ENCODE measurements at regions not wholly inside any gene's neighbourhood (a gene's known extent, or its start where the extent isn't known, plus 50 kb on each side); places are given as distances from the start of the nearest gene placed in this dataset.

DNA sequence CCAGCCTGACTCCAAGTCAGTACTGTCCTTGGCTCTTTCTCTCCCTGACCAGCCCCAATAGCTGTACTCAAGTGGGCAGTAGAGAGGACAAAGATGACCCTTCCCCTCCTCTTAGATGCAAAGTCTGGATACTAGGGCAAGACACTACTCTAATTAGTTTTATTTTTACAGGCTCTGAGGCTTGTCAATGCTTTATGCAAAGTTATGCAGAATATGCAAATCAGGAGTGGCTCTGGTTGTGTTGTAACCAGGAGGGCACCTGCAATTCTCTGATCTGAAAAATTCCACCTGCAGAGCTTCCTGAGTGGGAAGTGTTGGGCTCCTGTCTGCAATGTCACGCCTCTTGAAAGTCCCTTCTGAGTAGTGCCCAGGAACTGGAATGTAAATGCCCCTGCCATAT lies 201.5 kb downstream of the RGS3 start:
- TF ChIP-seq, protein P1, sequence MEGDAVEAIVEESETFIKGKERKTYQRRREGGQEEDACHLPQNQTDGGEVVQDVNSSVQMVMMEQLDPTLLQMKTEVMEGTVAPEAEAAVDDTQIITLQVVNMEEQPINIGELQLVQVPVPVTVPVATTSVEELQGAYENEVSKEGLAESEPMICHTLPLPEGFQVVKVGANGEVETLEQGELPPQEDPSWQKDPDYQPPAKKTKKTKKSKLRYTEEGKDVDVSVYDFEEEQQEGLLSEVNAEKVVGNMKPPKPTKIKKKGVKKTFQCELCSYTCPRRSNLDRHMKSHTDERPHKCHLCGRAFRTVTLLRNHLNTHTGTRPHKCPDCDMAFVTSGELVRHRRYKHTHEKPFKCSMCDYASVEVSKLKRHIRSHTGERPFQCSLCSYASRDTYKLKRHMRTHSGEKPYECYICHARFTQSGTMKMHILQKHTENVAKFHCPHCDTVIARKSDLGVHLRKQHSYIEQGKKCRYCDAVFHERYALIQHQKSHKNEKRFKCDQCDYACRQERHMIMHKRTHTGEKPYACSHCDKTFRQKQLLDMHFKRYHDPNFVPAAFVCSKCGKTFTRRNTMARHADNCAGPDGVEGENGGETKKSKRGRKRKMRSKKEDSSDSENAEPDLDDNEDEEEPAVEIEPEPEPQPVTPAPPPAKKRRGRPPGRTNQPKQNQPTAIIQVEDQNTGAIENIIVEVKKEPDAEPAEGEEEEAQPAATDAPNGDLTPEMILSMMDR (conservative IDR thresholded peaks at IDR 0.05; ENCODE audit: low read depth, low read length) = no peak
- no peak overlapping the region for H3K4me3 ChIP-seq (ENCODE audit: low read length)
- no peak for DNase-seq (ENCODE audit: low read depth)

DNA sequence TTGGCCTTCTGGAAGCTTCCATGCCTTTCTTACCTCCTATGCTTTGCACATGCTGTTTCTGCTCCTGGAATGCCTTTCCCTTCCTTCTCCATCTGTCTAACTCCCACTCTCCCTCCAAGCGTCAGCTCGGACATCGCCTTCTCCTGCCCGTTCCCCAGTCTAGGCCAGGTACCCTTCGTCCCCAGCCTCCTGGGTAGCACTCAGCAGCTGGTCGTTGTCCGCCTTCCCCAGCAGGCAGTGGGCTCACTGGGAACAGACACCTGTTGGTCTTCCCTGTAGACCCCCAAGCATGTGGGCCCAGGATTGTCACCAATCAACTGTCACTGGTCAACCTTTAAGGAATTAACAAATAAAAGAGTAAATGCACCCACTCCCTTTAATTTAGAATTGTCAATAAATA lies 202.2 kb downstream of the RGS3 start:
- TF ChIP-seq, protein P1 (conservative IDR thresholded peaks at IDR 0.05; ENCODE audit: low read depth, low read length) = no peak
- DNase-seq (ENCODE audit: low read depth) = no peak
- H3K4me3 ChIP-seq (ENCODE audit: low read length) = no peak overlapping the region

GRCh38 chr9:113668061-113668460 lies 204.5 kb downstream of the RGS3 start:
- no peak for DNase-seq (ENCODE audit: low read depth)
- no peak overlapping the region for H3K4me3 ChIP-seq (ENCODE audit: low read length)
- TF ChIP-seq, protein P1 (conservative IDR thresholded peaks at IDR 0.05; ENCODE audit: low read depth, low read length) = no peak

DNA sequence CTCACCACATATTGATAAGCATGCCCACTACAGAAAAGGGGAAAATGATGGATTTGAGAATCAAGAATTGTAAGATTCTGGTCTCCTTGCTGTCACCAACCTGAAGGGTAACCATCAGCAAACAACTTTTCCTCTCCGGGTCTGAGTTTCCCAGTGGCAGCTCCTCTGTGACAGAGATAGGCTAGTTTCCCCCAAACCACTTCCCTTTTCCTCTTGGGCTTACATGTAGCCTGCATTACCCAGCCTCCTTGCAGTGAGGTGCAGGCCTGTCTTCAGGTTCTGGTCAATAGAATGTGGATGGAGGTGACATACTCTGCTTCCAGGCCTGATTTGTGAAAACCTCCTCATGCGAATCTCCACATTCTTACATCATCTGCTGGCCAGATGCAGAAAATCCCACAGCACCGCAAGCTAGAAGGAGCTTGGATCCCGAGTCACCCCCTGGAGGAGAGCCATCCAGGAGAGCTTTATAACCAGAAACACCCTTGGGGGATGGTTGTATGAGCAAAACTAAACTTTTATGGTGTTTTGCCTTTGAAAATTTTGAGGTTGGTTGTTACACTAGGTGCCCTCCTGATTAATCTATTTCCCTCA lies 206.1 kb downstream of the RGS3 start:
- no peak for DNase-seq (ENCODE audit: low read depth)
- H3K4me3 ChIP-seq (ENCODE audit: low read length) = no peak overlapping the region
- TF ChIP-seq, protein P1 (conservative IDR thresholded peaks at IDR 0.05; ENCODE audit: low read depth, low read length) = no peak

- no peak for DNase-seq (ENCODE audit: low read depth)
- TF ChIP-seq, protein P1 (conservative IDR thresholded peaks at IDR 0.05; ENCODE audit: low read depth, low read length) = no peak
- H3K4me3 ChIP-seq (ENCODE audit: low read length) = no peak overlapping the region
These were observed 202.4 kb upstream of the ZNF618 start for GRCh38 chr9:113673726-113674125.

- TF ChIP-seq, protein P1 (conservative IDR thresholded peaks at IDR 0.05; ENCODE audit: low read depth, low read length) = no peak
- no peak for DNase-seq (ENCODE audit: low read depth)
- H3K4me3 ChIP-seq (ENCODE audit: low read length) = no peak overlapping the region
These were observed 201.7 kb upstream of the ZNF618 start for GRCh38 chr9:113674436-113674835.

GRCh38 chr9:113675475-113675941 lies 200.6 kb upstream of the ZNF618 start:
- TF ChIP-seq, protein P1 (conservative IDR thresholded peaks at IDR 0.05; ENCODE audit: low read depth, low read length) = no peak
- DNase-seq (ENCODE audit: low read depth) = peak; percentile 58
- no peak overlapping the region for H3K4me3 ChIP-seq (ENCODE audit: low read length)
